Esophagus muscularis mucosa (tissue), 4 donors: ENCODE measurements at regions not wholly inside any gene's neighbourhood (a gene's known extent, or its start where the extent isn't known, plus 50 kb on each side); places are given as distances from the start of the nearest gene placed in this dataset.

Experiments used
- EP300 ChIP-seq: sonication (generic); formaldehyde crosslinking; IDR thresholded peaks from one replicate; pipeline ENCODE4 v1.6.1; 2017; ENCODE audit warnings: antibody characterized with exemption
- POLR2A ChIP-seq: fragments of 450-650 bp; IDR thresholded peaks from one replicate; pipeline ENCODE4 v1.6.1; 2017; ENCODE audit warnings: antibody characterized with exemption, moderate library complexity, mild to moderate bottlenecking, low read depth
- POLR2AphosphoS5 ChIP-seq, 2 donors: sonication (generic); formaldehyde crosslinking; IDR thresholded peaks; one replicate each; pipeline ENCODE4 v1.6.1; 2017; ENCODE audit warnings: antibody characterized with exemption in 2 of 2
- TF ChIP-seq, protein P1 (sequence below), 3 experiments: fragments of 200-600 bp in 2 of 3; fragments of 450-650 bp in 1 of 3; sonication (generic) in 2 of 3; IDR thresholded peaks; one replicate each; pipeline ENCODE4 v1.5.1; 2017 to 2019; ENCODE audit warnings: antibody characterized with exemption in 3 of 3, mild to moderate bottlenecking in 2 of 3, moderate library complexity in 1 of 3

DNA sequence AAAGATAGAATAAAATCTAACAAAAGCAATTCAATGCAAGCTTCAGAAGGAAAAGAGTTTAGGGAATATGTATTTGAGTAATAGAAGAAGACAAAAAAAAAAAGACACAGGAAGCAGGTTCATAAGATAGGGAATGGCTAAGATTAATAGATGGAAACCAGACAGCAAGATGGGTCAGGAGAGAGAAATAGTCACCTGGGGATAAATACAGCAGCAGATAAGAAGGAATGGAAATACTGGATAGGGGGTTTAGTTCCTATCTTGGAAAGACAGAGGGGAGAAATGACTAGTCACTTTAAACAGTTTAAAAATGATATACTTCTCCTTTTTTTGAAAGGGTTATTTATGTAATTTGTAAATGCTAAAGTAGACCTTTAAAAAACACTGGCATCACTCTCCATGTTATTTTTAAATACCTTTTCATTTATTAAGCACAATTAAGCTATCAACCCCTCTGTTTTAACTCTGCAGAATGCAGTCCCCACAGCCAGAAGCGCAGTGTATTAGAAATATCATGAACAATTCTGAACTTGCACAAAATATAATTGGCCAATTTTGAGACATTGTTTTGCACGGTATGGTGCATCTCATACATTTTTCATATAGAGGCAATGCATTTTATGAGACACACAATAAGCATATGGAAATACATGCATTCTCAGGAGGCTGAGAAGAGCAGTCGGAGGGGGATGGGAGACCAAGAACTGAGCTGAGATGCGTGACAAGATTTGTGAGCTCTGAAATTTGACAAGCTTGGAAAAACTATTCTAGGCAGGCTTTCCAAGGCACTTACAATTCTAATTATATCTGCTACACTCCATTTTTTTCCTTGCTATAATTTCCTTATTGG lies 303.4 kb upstream of the PRICKLE1 start:
- TF ChIP-seq, protein P1, sequence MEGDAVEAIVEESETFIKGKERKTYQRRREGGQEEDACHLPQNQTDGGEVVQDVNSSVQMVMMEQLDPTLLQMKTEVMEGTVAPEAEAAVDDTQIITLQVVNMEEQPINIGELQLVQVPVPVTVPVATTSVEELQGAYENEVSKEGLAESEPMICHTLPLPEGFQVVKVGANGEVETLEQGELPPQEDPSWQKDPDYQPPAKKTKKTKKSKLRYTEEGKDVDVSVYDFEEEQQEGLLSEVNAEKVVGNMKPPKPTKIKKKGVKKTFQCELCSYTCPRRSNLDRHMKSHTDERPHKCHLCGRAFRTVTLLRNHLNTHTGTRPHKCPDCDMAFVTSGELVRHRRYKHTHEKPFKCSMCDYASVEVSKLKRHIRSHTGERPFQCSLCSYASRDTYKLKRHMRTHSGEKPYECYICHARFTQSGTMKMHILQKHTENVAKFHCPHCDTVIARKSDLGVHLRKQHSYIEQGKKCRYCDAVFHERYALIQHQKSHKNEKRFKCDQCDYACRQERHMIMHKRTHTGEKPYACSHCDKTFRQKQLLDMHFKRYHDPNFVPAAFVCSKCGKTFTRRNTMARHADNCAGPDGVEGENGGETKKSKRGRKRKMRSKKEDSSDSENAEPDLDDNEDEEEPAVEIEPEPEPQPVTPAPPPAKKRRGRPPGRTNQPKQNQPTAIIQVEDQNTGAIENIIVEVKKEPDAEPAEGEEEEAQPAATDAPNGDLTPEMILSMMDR (IDR thresholded peaks at IDR 0.05): no peak
- TF ChIP-seq POLR2A: no peak
- no peak for TF ChIP-seq EP300
- no peak for TF ChIP-seq POLR2AphosphoS5 (IDR thresholded peaks at IDR 0.05)
